ENCODE measurements at regions not wholly inside any gene's neighbourhood (a gene's known extent, or its start where the extent isn't known, plus 50 kb on each side); places are given as distances from the start of the nearest gene placed in this dataset.

- Histone ChIP-seq H3K27me3 (no peaks in the 10 kb centered on the region), H3K36me3 (no peaks in the 10 kb centered on the region)
- 75 to 76% methylated on average over 12 of the region's 12 CpGs for WGBS, 2 donors
Measured at GRCh38 chr16:88300463-88300835, 82.3 kb upstream of the ZNF469 start.

GRCh38 chr16:88301431-88301830 is 81.3 kb upstream of the ZNF469 start:
- peaks cover 0 to 17% (median 0%) of the 10 kb centered on the region in 4 donors for H3K9me3 ChIP-seq
- no peak overlapping the region for H3K27ac ChIP-seq
- no peaks in the 10 kb centered on the region for H3K36me3 ChIP-seq
- H3K4me3 ChIP-seq = no peak overlapping the region
- H3K4me1 ChIP-seq = peaks cover 0 to 30% (median 0%) of the 10 kb centered on the region in 4 donors
- TF ChIP-seq, protein P1, sequence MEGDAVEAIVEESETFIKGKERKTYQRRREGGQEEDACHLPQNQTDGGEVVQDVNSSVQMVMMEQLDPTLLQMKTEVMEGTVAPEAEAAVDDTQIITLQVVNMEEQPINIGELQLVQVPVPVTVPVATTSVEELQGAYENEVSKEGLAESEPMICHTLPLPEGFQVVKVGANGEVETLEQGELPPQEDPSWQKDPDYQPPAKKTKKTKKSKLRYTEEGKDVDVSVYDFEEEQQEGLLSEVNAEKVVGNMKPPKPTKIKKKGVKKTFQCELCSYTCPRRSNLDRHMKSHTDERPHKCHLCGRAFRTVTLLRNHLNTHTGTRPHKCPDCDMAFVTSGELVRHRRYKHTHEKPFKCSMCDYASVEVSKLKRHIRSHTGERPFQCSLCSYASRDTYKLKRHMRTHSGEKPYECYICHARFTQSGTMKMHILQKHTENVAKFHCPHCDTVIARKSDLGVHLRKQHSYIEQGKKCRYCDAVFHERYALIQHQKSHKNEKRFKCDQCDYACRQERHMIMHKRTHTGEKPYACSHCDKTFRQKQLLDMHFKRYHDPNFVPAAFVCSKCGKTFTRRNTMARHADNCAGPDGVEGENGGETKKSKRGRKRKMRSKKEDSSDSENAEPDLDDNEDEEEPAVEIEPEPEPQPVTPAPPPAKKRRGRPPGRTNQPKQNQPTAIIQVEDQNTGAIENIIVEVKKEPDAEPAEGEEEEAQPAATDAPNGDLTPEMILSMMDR (IDR thresholded peaks at IDR 0.05) = no peak
- TF ChIP-seq POLR2A (IDR thresholded peaks at IDR 0.05) (no peak), EP300 (IDR thresholded peaks at IDR 0.05) (no peak)
- 79 to 89% methylated on average over 11 of the region's 11 CpGs for WGBS, 2 donors
- DNase-seq (ENCODE audit: low spot score in 2 of 2) = no peak
- no peaks in the 10 kb centered on the region for H3K27me3 ChIP-seq

More at GRCh38 chr16:88300463-88300835, 82.3 kb upstream of the ZNF469 start:
- H3K27ac ChIP-seq = no peak overlapping the region
- H3K4me1 ChIP-seq = peaks cover 0 to 30% (median 0%) of the 10 kb centered on the region in 4 donors
- no peak for DNase-seq (ENCODE audit: low spot score in 2 of 2)
- no peak overlapping the region for H3K4me3 ChIP-seq
- H3K9me3 ChIP-seq = peaks cover 0 to 17% (median 0%) of the 10 kb centered on the region in 4 donors
- TF ChIP-seq EP300 (IDR thresholded peaks at IDR 0.05) (no peak), POLR2A (IDR thresholded peaks at IDR 0.05) (no peak)
- TF ChIP-seq, protein P1 (IDR thresholded peaks at IDR 0.05) = no peak

- DNase-seq (ENCODE audit: low spot score in 2 of 2) = no peak
- 81 to 85% methylated on average over 12 of the region's 12 CpGs for WGBS, 2 donors
Measured at GRCh38 chr16:88301886-88302285, 80.9 kb upstream of the ZNF469 start.

GRCh38 chr16:88302666-88303065 is 80.1 kb upstream of the ZNF469 start:
- Histone ChIP-seq H3K36me3 (no peaks in the 10 kb centered on the region), H3K27ac (no peak overlapping the region), H3K4me3 (no peak overlapping the region), H3K9me3 (peaks cover 0 to 17% (median 0%) of the 10 kb centered on the region in 4 donors), H3K4me1 (peaks cover 0 to 30% (median 0%) of the 10 kb centered on the region in 4 donors), H3K27me3 (no peaks in the 10 kb centered on the region)
- no peak for DNase-seq (ENCODE audit: low spot score in 2 of 2)
- TF ChIP-seq, protein P1 (IDR thresholded peaks at IDR 0.05) = no peak
- TF ChIP-seq EP300 (IDR thresholded peaks at IDR 0.05) (no peak), POLR2A (IDR thresholded peaks at IDR 0.05) (no peak)
- WGBS, 2 donors = 85 to 97% methylated on average over 3 to 6 of the region's 6 CpGs

More at GRCh38 chr16:88301886-88302285, 80.9 kb upstream of the ZNF469 start:
- no peak for TF ChIP-seq POLR2A (IDR thresholded peaks at IDR 0.05)
- TF ChIP-seq, protein P1 (IDR thresholded peaks at IDR 0.05) = no peak
- TF ChIP-seq EP300 (IDR thresholded peaks at IDR 0.05) = no peak
- Histone ChIP-seq H3K4me3 (no peak overlapping the region), H3K4me1 (peaks cover 0 to 30% (median 0%) of the 10 kb centered on the region in 4 donors), H3K9me3 (peaks cover 0 to 17% (median 0%) of the 10 kb centered on the region in 4 donors), H3K36me3 (no peaks in the 10 kb centered on the region), H3K27ac (no peak overlapping the region), H3K27me3 (no peaks in the 10 kb centered on the region)

GRCh38 chr16:88303405-88303804 is 79.4 kb upstream of the ZNF469 start:
- DNase-seq (ENCODE audit: low spot score in 2 of 2) = no peak
- Histone ChIP-seq H3K4me3 (no peak overlapping the region), H3K4me1 (peaks cover 0 to 25% (median 0%) of the 10 kb centered on the region in 4 donors), H3K9me3 (peaks cover 0 to 17% (median 0%) of the 10 kb centered on the region in 4 donors), H3K36me3 (no peaks in the 10 kb centered on the region), H3K27ac (no peak overlapping the region), H3K27me3 (no peaks in the 10 kb centered on the region)
- TF ChIP-seq, protein P1 (IDR thresholded peaks at IDR 0.05) = no peak
- TF ChIP-seq EP300 (IDR thresholded peaks at IDR 0.05) = no peak
- TF ChIP-seq POLR2A (IDR thresholded peaks at IDR 0.05) = no peak
- WGBS, 2 donors = 81 to 100% methylated on average over 4 to 6 of the region's 6 CpGs
